ENCODE measurements at regions not wholly inside any gene's neighbourhood (a gene's known extent, or its start where the extent isn't known, plus 50 kb on each side); places are given as distances from the start of the nearest gene placed in this dataset.
"Not testable (repeated sequence)": the region's sequence is repeated elsewhere in the genome, so short reads cannot be mapped to it uniquely, and the experiment has no call there.

DNA sequence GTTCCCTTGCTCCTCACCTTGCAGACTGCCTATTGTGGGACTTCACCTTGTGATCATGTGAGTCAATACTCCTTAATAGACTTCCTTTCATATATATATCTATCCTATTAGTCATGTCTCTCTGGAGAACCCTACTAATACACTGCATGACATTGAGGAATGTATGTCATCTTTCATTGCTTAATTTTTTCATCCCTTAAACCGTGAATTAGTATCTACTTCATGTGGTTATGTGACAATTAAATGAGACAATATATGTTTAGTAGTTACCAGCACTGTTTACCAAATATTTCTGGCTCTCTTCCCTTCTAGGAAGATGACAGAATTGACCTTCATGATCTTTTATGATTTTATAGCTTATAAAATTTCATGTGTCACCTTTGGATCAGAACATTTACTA, 759.5 kb downstream of the GRXCR1 start:
- TF ChIP-seq, protein P1, sequence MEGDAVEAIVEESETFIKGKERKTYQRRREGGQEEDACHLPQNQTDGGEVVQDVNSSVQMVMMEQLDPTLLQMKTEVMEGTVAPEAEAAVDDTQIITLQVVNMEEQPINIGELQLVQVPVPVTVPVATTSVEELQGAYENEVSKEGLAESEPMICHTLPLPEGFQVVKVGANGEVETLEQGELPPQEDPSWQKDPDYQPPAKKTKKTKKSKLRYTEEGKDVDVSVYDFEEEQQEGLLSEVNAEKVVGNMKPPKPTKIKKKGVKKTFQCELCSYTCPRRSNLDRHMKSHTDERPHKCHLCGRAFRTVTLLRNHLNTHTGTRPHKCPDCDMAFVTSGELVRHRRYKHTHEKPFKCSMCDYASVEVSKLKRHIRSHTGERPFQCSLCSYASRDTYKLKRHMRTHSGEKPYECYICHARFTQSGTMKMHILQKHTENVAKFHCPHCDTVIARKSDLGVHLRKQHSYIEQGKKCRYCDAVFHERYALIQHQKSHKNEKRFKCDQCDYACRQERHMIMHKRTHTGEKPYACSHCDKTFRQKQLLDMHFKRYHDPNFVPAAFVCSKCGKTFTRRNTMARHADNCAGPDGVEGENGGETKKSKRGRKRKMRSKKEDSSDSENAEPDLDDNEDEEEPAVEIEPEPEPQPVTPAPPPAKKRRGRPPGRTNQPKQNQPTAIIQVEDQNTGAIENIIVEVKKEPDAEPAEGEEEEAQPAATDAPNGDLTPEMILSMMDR (conservative IDR thresholded peaks at IDR 0.05; ENCODE audit: low read depth, low read length): no peak
- no peak for DNase-seq (ENCODE audit: low read depth)
- no peak overlapping the region for H3K4me3 ChIP-seq (ENCODE audit: low read length)

- not testable (repeated sequence) for H3K4me3 ChIP-seq (ENCODE audit: low read length); DNase-seq (ENCODE audit: low read depth)
Measured at GRCh38 chr4:43659547-43659946, 767.0 kb downstream of the GRXCR1 start.

DNA sequence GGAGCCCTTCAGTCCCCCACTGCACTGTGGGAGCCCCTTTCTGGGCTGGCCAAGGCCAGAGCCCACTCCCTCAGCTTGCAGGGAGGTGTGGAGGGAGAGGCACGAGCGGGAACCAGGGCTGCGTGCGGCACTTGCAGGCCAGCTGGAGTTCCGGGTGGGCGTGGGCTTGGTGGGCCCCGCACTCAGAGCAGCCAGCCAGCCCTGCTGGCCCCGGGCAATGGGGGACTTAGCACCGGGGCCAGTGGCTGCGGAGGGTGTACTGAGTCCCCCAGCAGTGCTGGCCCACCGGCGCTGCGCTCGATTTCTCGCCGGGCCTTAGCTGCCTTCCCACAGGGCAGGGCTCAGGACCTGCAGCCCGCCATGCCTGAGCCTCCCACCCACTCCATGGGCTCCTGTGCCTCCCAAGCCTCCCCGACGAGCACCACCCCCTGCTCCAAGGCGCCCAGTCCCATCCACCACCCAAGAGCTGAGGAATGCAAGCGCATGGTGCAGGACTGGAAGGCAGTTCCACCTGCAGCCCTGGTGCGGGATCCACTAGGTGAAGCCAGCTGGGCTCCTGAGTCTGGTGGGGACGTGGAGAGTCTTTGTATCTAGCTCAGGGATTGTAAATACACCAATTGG, 776.2 kb downstream of the KCTD8 start:
- not testable (repeated sequence) for DNase-seq (ENCODE audit: low read depth); H3K4me3 ChIP-seq (ENCODE audit: low read length)

GRCh38 chr4:43680421-43680820, 768.2 kb downstream of the KCTD8 start:
- no peak for DNase-seq (ENCODE audit: low read depth)
- no peak overlapping the region for H3K4me3 ChIP-seq (ENCODE audit: low read length)
- TF ChIP-seq, protein P1 (conservative IDR thresholded peaks at IDR 0.05; ENCODE audit: low read depth, low read length): no peak

DNA sequence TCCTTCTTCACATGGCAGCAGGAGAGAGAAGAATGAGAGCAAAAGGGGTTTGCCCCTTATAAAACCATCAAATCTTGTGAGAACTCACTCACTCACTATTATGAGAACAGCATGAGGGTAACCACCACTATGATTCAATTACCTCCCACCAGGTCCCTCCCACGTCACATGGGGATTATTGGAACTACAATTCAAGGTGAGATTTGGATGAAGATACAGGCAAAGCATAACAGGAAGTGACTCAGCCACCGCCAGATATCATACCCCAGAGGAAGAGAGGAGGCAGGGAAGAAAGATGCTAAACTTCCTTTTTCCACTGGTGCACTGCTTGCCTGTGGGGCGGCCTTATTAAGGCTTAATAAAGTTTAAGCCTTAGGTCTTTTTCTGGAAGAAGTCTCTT, 766.1 kb downstream of the KCTD8 start:
- no peak overlapping the region for H3K4me3 ChIP-seq (ENCODE audit: low read length)
- DNase-seq (ENCODE audit: low read depth): no peak
- TF ChIP-seq, protein P1 (conservative IDR thresholded peaks at IDR 0.05; ENCODE audit: low read depth, low read length): no peak

GRCh38 chr4:43690116-43690515, 758.5 kb downstream of the KCTD8 start:
- TF ChIP-seq, protein P1 (conservative IDR thresholded peaks at IDR 0.05; ENCODE audit: low read depth, low read length): no peak
- H3K4me3 ChIP-seq (ENCODE audit: low read length): no peak overlapping the region
- DNase-seq (ENCODE audit: low read depth): no peak

DNA sequence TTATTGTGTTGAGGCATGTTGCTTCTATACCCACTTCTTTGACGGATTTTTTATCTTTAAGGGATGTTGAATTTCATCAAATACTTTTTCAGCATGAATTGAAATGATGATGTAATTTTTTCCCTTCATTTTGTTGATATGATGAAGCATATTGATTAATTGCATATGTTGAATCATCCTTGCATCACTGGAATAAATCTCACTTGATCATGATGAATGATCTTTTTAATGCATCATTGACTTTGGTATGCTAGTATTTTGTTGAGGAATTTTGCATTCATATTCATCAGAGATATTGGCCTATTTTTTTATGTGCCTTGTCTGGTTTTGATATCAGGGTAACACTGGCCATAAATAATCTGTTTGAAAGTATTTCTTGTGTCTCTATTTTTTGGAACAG, 754.7 kb downstream of the KCTD8 start:
- H3K4me3 ChIP-seq (ENCODE audit: low read length): no peak overlapping the region
- DNase-seq (ENCODE audit: low read depth): no peak
- TF ChIP-seq, protein P1 (conservative IDR thresholded peaks at IDR 0.05; ENCODE audit: low read depth, low read length): no peak

- no peak overlapping the region for H3K4me3 ChIP-seq (ENCODE audit: low read length)
- no peak for DNase-seq (ENCODE audit: low read depth)
- TF ChIP-seq, protein P1 (conservative IDR thresholded peaks at IDR 0.05; ENCODE audit: low read depth, low read length): peak; percentile 24
Measured at GRCh38 chr4:43709443-43709842, 739.2 kb downstream of the KCTD8 start.

Measured in retinal pigment epithelial cell (primary cell).